ENCODE measurements at regions not wholly inside any gene's neighbourhood (a gene's known extent, or its start where the extent isn't known, plus 50 kb on each side); places are given as distances from the start of the nearest gene placed in this dataset.

GRCh38 chr13:90868321-90868920, 479.1 kb upstream of the MIR17HG start (continued):
- TF ChIP-seq, protein P1, sequence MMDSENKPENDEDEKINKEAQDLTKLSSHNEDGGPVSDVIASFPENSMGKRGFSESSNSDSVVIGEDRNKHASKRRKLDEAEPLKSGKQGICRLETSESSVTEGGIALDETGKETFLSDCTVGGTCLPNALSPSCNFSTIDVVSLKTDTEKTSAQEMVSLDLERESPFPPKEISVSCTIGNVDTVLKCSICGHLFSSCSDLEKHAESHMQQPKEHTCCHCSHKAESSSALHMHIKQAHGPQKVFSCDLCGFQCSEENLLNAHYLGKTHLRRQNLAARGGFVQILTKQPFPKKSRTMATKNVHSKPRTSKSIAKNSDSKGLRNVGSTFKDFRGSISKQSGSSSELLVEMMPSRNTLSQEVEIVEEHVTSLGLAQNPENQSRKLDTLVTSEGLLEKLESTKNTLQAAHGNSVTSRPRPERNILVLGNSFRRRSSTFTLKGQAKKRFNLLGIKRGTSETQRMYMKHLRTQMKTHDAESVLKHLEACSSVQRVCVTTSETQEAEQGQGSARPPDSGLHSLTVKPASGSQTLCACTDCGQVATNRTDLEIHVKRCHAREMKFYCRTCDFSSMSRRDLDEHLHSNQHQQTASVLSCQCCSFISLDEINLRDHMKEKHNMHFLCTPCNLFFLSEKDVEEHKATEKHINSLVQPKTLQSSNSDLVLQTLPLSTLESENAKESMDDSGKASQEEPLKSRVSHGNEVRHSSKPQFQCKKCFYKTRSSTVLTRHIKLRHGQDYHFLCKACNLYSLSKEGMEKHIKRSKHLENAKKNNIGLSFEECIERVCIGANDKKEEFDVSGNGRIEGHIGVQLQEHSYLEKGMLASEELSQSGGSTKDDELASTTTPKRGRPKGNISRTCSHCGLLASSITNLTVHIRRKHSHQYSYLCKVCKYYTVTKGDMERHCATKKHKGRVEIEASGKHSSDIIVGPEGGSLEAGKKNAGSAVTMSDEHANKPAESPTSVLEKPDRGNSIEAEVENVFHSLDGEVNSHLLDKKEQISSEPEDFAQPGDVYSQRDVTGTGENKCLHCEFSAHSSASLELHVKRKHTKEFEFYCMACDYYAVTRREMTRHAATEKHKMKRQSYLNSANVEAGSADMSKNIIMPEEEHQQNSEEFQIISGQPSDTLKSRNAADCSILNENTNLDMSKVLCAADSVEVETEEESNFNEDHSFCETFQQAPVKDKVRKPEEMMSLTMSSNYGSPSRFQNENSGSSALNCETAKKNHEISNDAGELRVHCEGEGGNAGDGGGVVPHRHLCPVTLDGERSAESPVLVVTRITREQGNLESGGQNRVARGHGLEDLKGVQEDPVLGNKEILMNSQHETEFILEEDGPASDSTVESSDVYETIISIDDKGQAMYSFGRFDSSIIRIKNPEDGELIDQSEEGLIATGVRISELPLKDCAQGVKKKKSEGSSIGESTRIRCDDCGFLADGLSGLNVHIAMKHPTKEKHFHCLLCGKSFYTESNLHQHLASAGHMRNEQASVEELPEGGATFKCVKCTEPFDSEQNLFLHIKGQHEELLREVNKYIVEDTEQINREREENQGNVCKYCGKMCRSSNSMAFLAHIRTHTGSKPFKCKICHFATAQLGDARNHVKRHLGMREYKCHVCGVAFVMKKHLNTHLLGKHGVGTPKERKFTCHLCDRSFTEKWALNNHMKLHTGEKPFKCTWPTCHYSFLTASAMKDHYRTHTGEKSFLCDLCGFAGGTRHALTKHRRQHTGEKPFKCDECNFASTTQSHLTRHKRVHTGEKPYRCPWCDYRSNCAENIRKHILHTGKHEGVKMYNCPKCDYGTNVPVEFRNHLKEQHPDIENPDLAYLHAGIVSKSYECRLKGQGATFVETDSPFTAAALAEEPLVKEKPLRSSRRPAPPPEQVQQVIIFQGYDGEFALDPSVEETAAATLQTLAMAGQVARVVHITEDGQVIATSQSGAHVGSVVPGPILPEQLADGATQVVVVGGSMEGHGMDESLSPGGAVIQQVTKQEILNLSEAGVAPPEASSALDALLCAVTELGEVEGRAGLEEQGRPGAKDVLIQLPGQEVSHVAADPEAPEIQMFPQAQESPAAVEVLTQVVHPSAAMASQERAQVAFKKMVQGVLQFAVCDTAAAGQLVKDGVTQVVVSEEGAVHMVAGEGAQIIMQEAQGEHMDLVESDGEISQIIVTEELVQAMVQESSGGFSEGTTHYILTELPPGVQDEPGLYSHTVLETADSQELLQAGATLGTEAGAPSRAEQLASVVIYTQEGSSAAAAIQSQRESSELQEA (IDR thresholded peaks at IDR 0.05; ENCODE audit: low read depth), result no peak
- TF ChIP-seq ZNF274 (IDR thresholded peaks at IDR 0.05; ENCODE audit: borderline replicate concordance, low read depth, low read length) (no peak), ZNF507 (tag; conservative IDR thresholded peaks at IDR 0.05) (no peak), ZNF133 (CRISPR knock-in tag; IDR thresholded peaks at IDR 0.05) (no peak), PCBP2 (IDR thresholded peaks at IDR 0.05; ENCODE audit: low read depth, low read length, poor library complexity, severe bottlenecking) (no peak), ZNF57 (CRISPR knock-in tag; IDR thresholded peaks at IDR 0.05) (no peak), GTF3C2 (IDR thresholded peaks at IDR 0.05; ENCODE audit: borderline replicate concordance, extremely low read depth, insufficient read length) (no peak), GTF2F1 (IDR thresholded peaks at IDR 0.05; ENCODE audit: low read depth, low read length) (no peak), CEBPB (tag; IDR thresholded peaks at IDR 0.05) (no peak), TRIM28 (IDR thresholded peaks at IDR 0.05) (no peak), ATF4 (CRISPR knock-in tag; IDR thresholded peaks at IDR 0.05) (no peak), KLF10 (CRISPR knock-in tag; IDR thresholded peaks at IDR 0.05) (no peak), SUPT5H (IDR thresholded peaks at IDR 0.05) (no peak), ELF4 (CRISPR knock-in tag; IDR thresholded peaks at IDR 0.05) (no peak), KLF16 (IDR thresholded peaks at IDR 0.05) (0 out of 2 replicates have a peak, but pooled peaks have one; percentile 41)

Measured in K562 (cell line).